ENCODE measurements at regions not wholly inside any gene's neighbourhood (a gene's known extent, or its start where the extent isn't known, plus 50 kb on each side); places are given as distances from the start of the nearest gene placed in this dataset.

- no peak overlapping the region for H3K4me3 Mint-ChIP-seq (ENCODE audit: low read depth, unreplicated experiment)
- H3K9me3 Mint-ChIP-seq (ENCODE audit: low read depth, unreplicated experiment), result peaks cover 19% of the 10 kb centered on the region
- BruUV-seq (replicated peaks), result no TSS peak
Measured at GRCh38 chr11:42837994-42838393, 473.8 kb upstream of the API5 start.

GRCh38 chr11:42840176-42840829 lies 471.5 kb upstream of the API5 start:
- no peak for DNase-seq
- Mint-ChIP-seq H3K36me3 (ENCODE audit: insufficient read depth, unreplicated experiment) (no peaks in the 10 kb centered on the region), H3K4me3 (ENCODE audit: low read depth, unreplicated experiment) (no peak overlapping the region), H3K9me3 (ENCODE audit: low read depth, unreplicated experiment) (peaks cover 18% of the 10 kb centered on the region), H3K27ac (ENCODE audit: unreplicated experiment) (no peak overlapping the region), H3K27me3 (ENCODE audit: unreplicated experiment) (no peaks in the 10 kb centered on the region), H3K4me1 (ENCODE audit: low read depth, unreplicated experiment) (no peaks in the 10 kb centered on the region)
- intact Hi-C loops (cut with micrococcal nuclease; ENCODE audit: unreplicated experiment), result no loop called here
- TF ChIP-seq CTCF (IDR thresholded peaks at IDR 0.05; ENCODE audit: unreplicated experiment), result no peak
- CTCF ChIA-PET, result no interaction called here
- no TSS peak for BruUV-seq (replicated peaks)

More at GRCh38 chr11:42837994-42838393, 473.8 kb upstream of the API5 start:
- intact Hi-C loops (cut with micrococcal nuclease; ENCODE audit: unreplicated experiment), result no loop called here
- Mint-ChIP-seq H3K4me1 (ENCODE audit: low read depth, unreplicated experiment) (no peaks in the 10 kb centered on the region), H3K27me3 (ENCODE audit: unreplicated experiment) (no peaks in the 10 kb centered on the region), H3K36me3 (ENCODE audit: insufficient read depth, unreplicated experiment) (no peaks in the 10 kb centered on the region), H3K27ac (ENCODE audit: unreplicated experiment) (no peak overlapping the region)
- no peak for TF ChIP-seq CTCF (IDR thresholded peaks at IDR 0.05; ENCODE audit: unreplicated experiment)
- CTCF ChIA-PET, result no interaction called here
- no peak for DNase-seq

GRCh38 chr11:42840860-42841259 lies 470.9 kb upstream of the API5 start:
- BruUV-seq (replicated peaks), result no TSS peak
- H3K27ac Mint-ChIP-seq (ENCODE audit: unreplicated experiment), result no peak overlapping the region
- no peak for DNase-seq
- intact Hi-C loops (cut with micrococcal nuclease; ENCODE audit: unreplicated experiment), result no loop called here
- peaks cover 18% of the 10 kb centered on the region for H3K9me3 Mint-ChIP-seq (ENCODE audit: low read depth, unreplicated experiment)
- TF ChIP-seq CTCF (IDR thresholded peaks at IDR 0.05; ENCODE audit: unreplicated experiment), result no peak
- no peaks in the 10 kb centered on the region for H3K36me3 Mint-ChIP-seq (ENCODE audit: insufficient read depth, unreplicated experiment)
- no peak overlapping the region for H3K4me3 Mint-ChIP-seq (ENCODE audit: low read depth, unreplicated experiment)
- CTCF ChIA-PET, result no interaction called here
- H3K27me3 Mint-ChIP-seq (ENCODE audit: unreplicated experiment), result no peaks in the 10 kb centered on the region
- H3K4me1 Mint-ChIP-seq (ENCODE audit: low read depth, unreplicated experiment), result no peaks in the 10 kb centered on the region

GRCh38 chr11:42841556-42841955 lies 470.2 kb upstream of the API5 start:
- Mint-ChIP-seq H3K4me1 (ENCODE audit: low read depth, unreplicated experiment) (no peaks in the 10 kb centered on the region), H3K4me3 (ENCODE audit: low read depth, unreplicated experiment) (no peak overlapping the region), H3K27me3 (ENCODE audit: unreplicated experiment) (no peaks in the 10 kb centered on the region), H3K27ac (ENCODE audit: unreplicated experiment) (no peak overlapping the region), H3K9me3 (ENCODE audit: low read depth, unreplicated experiment) (peaks cover 15% of the 10 kb centered on the region), H3K36me3 (ENCODE audit: insufficient read depth, unreplicated experiment) (no peaks in the 10 kb centered on the region)
- CTCF ChIA-PET, result no interaction called here
- BruUV-seq (replicated peaks), result no TSS peak
- TF ChIP-seq CTCF (IDR thresholded peaks at IDR 0.05; ENCODE audit: unreplicated experiment), result no peak
- intact Hi-C loops (cut with micrococcal nuclease; ENCODE audit: unreplicated experiment), result no loop called here
- no peak for DNase-seq
